SJCRH30 (cell line): ENCODE measurements at regions not wholly inside any gene's neighbourhood (a gene's known extent, or its start where the extent isn't known, plus 50 kb on each side); places are given as distances from the start of the nearest gene placed in this dataset.

Experiments
- DNase-seq, 2 experiments: peaks; one replicate each; pipeline ENCODE4 v3.0.0-alpha.2; 2015 to 2020
- H3K27ac ChIP-seq: fragments of 250-450 bp; sonication (Bioruptor Pico); 2 replicates; pipeline ENCODE4 v1.5.1; 2020; ENCODE audit warnings: mild to moderate bottlenecking, moderate library complexity
- H3K27me3 ChIP-seq: fragments of 250-450 bp; sonication (Bioruptor Pico); 2 replicates; pipeline ENCODE4 v1.5.1; 2020; ENCODE audit warnings: mild to moderate bottlenecking, moderate library complexity
- H3K36me3 ChIP-seq: fragments of 250-450 bp; sonication (Bioruptor Pico); 2 replicates; pipeline ENCODE4 v1.5.1; 2020; ENCODE audit warnings: mild to moderate bottlenecking, moderate library complexity
- H3K4me1 ChIP-seq: fragments of 250-450 bp; sonication (Bioruptor Pico); 2 replicates; pipeline ENCODE4 v1.5.1; 2020; ENCODE audit warnings: mild to moderate bottlenecking, moderate library complexity
- H3K4me3 ChIP-seq: fragments of 250-450 bp; sonication (Bioruptor Pico); 2 replicates; pipeline ENCODE4 v1.5.1; 2020; ENCODE audit warnings: mild to moderate bottlenecking, moderate library complexity
- H3K9me3 ChIP-seq: fragments of 250-450 bp; sonication (Bioruptor Pico); replicated peaks from 2 replicates; pipeline ENCODE4 v1.5.1; 2020; ENCODE audit warnings: mild to moderate bottlenecking, moderate library complexity

DNA sequence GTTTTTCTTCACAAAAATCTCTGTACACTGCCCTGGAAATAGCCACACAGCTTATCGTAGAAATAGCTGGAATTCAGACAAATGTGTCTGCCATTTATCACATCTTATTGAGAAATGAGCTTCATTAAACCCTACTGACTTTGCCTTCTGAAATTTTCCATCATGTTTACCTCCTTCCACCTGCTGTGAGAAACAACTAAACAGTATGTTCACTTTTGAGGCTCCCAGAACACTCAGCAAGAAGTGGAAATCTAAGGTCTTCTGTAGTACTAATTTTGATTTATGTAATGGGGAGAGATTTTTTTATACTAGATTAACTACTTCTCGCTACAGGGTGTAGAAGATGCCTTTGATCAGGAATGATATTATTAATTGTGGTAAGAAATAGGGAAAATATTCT, 268.0 kb downstream of the KCNC2 start:
- Histone ChIP-seq H3K4me1 (no peaks in the 10 kb centered on the region), H3K9me3 (no peaks in the 10 kb centered on the region), H3K27ac (no peak overlapping the region), H3K27me3 (no peaks in the 10 kb centered on the region), H3K36me3 (no peaks in the 10 kb centered on the region), H3K4me3 (no peak overlapping the region)
- no peak for DNase-seq

DNA sequence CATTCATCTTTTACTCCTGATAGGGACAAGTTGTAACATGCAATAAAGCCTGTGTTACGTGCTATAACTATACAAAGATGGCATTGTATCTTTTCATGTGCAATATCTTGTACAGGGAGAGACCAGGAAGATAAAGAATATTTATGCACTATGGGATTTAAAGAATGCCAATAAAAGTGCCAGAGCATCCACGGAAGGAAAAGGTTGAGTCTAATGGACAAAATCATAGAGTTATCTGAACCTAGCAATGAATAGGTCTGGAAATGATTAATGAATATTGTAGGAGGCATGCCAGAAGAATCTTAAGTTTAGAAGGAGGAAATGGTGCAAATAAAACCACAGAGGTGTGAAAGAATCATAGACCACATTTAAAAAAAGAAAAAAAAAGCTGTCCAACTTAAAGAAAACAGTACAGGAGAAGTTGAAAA, 263.9 kb downstream of the KCNC2 start:
- H3K36me3 ChIP-seq = no peaks in the 10 kb centered on the region
- no peak overlapping the region for H3K4me3 ChIP-seq
- no peak overlapping the region for H3K27ac ChIP-seq
- DNase-seq = no peak
- H3K4me1 ChIP-seq = no peaks in the 10 kb centered on the region
- no peaks in the 10 kb centered on the region for H3K27me3 ChIP-seq
- H3K9me3 ChIP-seq = no peaks in the 10 kb centered on the region

GRCh38 chr12:74953697-74954096, 255.9 kb downstream of the KCNC2 start:
- Histone ChIP-seq H3K27me3 (no peaks in the 10 kb centered on the region), H3K27ac (no peak overlapping the region), H3K4me3 (no peak overlapping the region)

GRCh38 chr12:74957231-74957630, 252.4 kb downstream of the KCNC2 start:
- H3K9me3 ChIP-seq = no peaks in the 10 kb centered on the region; the same call in 1 of the 2 replicates
- H3K36me3 ChIP-seq = no peaks in the 10 kb centered on the region
- H3K4me1 ChIP-seq = 0 out of 2 replicates have a peak, but pooled peaks cover under 1% of the 10 kb centered on the region
- no peaks in the 10 kb centered on the region for H3K27me3 ChIP-seq
- H3K27ac ChIP-seq = no peak overlapping the region
- no peak for DNase-seq
- H3K4me3 ChIP-seq = no peak overlapping the region

More at GRCh38 chr12:74953697-74954096, 255.9 kb downstream of the KCNC2 start:
- no peak for DNase-seq
- Histone ChIP-seq H3K9me3 (no peaks in the 10 kb centered on the region; the same call in 1 of the 2 replicates), H3K4me1 (no peaks in the 10 kb centered on the region), H3K36me3 (no peaks in the 10 kb centered on the region)

DNA sequence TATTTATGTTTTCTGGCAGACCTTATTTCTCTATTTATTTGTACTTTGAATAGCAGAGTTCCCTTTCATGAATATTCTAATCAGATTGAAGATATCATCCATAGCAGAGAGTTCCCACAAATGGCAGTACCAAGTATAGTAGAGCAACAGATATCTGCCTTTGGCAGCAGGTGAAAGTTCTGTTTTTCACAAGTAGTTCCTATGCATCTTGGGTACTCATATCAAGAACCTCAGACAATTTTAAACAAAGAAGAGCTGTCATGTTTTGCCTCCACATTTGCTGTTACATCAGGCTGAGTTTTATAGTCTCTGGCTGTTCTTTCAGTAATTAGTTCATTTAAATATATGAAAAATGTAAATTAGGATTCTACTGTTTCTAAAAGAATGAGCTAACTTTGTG, 252.0 kb downstream of the KCNC2 start:
- no peaks in the 10 kb centered on the region for H3K36me3 ChIP-seq
- H3K4me3 ChIP-seq = no peak overlapping the region
- H3K27me3 ChIP-seq = no peaks in the 10 kb centered on the region
- no peak overlapping the region for H3K27ac ChIP-seq
- no peak for DNase-seq
- H3K4me1 ChIP-seq = 0 out of 2 replicates have a peak, but pooled peaks cover 4% of the 10 kb centered on the region
- H3K9me3 ChIP-seq = no peaks in the 10 kb centered on the region; the same call in 1 of the 2 replicates

GRCh38 chr12:74959657-74960056, 250.0 kb downstream of the KCNC2 start:
- Histone ChIP-seq H3K27me3 (no peaks in the 10 kb centered on the region), H3K36me3 (no peaks in the 10 kb centered on the region), H3K4me1 (0 out of 2 replicates have a peak, but pooled peaks cover 4% of the 10 kb centered on the region), H3K27ac (no peak overlapping the region), H3K9me3 (no peaks in the 10 kb centered on the region; the same call in 1 of the 2 replicates), H3K4me3 (no peak overlapping the region)
- no peak for DNase-seq

DNA sequence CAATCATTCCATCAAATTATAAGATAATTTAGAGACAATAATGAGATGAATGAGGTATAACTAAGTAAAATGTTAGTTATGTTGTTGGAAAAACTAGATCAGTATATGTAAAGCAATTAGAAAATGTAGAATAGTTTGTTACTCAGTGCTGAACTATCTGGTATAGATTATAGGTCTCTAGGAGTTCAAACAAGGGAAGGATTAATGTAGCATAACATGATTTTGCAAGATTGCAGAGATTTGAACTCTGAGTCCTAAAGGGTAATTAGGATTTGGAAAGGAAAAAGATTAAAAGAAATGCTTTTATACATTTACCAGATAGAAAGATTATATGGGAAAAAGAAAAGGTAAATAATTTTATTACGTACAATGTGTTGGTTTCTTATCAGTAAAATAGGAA, 246.3 kb downstream of the KCNC2 start:
- Histone ChIP-seq H3K9me3 (no peaks in the 10 kb centered on the region), H3K4me3 (no peak overlapping the region), H3K36me3 (no peaks in the 10 kb centered on the region), H3K4me1 (0 out of 2 replicates have a peak, but pooled peaks cover 4% of the 10 kb centered on the region), H3K27me3 (no peaks in the 10 kb centered on the region), H3K27ac (no peak overlapping the region)
- no peak for DNase-seq

- Histone ChIP-seq H3K4me3 (no peak overlapping the region), H3K27ac (no peak overlapping the region), H3K4me1 (0 out of 2 replicates have a peak, but pooled peaks cover 4% of the 10 kb centered on the region), H3K36me3 (no peaks in the 10 kb centered on the region), H3K27me3 (no peaks in the 10 kb centered on the region), H3K9me3 (no peaks in the 10 kb centered on the region)
- DNase-seq = no peak
Observed at GRCh38 chr12:74963867-74964331, 245.7 kb downstream of the KCNC2 start.

- Histone ChIP-seq H3K27me3 (no peaks in the 10 kb centered on the region), H3K27ac (no peak overlapping the region), H3K9me3 (peaks cover 1% of the 10 kb centered on the region), H3K36me3 (no peaks in the 10 kb centered on the region), H3K4me3 (no peak overlapping the region), H3K4me1 (0 out of 2 replicates have a peak, but pooled peaks cover 4% of the 10 kb centered on the region)
- DNase-seq = no peak
Observed at GRCh38 chr12:74964390-74964789, 245.2 kb downstream of the KCNC2 start.

- Histone ChIP-seq H3K4me3 (no peak overlapping the region), H3K27me3 (no peaks in the 10 kb centered on the region), H3K36me3 (no peaks in the 10 kb centered on the region), H3K9me3 (peaks cover 7% of the 10 kb centered on the region), H3K4me1 (peaks cover 18% of the 10 kb centered on the region), H3K27ac (peak overlapping the region; percentile 84)
- peak; percentile 50 to 85 for DNase-seq
Observed at GRCh38 chr12:74971201-74971600, 238.4 kb downstream of the KCNC2 start.

DNA sequence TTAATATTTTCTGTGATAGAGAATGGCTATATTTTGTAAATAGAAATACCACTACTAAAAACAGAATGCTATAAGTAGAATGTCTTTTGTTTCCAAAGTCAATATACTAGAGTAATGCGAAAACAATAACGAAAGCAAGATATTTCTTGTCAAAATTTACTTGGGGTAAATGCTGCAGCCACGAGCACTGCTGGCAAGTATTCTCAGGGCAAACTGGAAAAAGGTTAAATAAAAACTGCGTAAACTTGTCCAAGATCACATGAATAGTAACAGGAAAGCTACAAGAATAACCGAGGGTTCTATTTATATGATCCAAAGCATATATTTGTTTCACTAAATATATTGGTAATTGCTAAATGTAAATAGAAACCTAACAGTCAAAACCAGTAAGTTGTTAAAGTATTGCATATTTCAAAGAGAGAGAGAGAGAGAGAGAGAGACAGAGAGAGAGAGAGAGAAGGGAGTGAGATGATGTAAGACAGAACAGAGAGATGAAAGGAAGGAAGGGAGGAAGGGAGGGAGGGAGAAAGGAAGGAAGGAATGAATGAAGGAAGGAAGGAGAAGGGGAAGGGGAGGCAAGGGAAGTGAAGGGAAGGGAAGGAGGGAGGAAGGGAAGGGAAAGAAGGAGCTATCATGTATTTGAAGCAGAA, 231.7 kb downstream of the KCNC2 start:
- H3K9me3 ChIP-seq = no peaks in the 10 kb centered on the region
- no peaks in the 10 kb centered on the region for H3K36me3 ChIP-seq
- H3K27me3 ChIP-seq = no peaks in the 10 kb centered on the region
- no peak overlapping the region for H3K4me3 ChIP-seq
- DNase-seq = no peak
- H3K27ac ChIP-seq = no peak overlapping the region
- peaks cover 14% of the 10 kb centered on the region for H3K4me1 ChIP-seq

DNA sequence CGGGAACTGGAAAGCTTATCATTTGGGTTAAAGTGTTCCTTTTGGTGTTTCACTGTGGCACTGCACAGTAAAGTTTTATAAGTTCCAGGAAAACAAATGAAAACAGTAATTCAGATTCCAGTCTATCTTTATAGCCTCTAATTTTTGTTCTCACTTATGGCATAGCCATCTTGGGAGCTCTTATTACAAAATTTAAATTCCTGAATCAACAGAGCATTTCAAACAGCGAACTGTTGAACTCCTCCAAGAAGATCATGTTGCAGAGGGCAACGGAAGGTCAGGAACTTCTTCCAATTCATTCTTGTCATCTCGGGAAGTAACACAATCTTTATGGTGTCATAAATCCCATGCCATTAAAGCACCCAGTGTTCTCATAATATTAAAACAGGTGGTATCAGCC, 229.1 kb downstream of the KCNC2 start:
- DNase-seq = peak; percentile 62 to 92

GRCh38 chr12:74981541-74981940, 228.1 kb downstream of the KCNC2 start:
- peaks cover 14% of the 10 kb centered on the region for H3K4me1 ChIP-seq
- no peak for DNase-seq
- no peaks in the 10 kb centered on the region for H3K27me3 ChIP-seq
- no peaks in the 10 kb centered on the region for H3K36me3 ChIP-seq
- no peak overlapping the region for H3K4me3 ChIP-seq
- H3K9me3 ChIP-seq = no peaks in the 10 kb centered on the region
- no peak overlapping the region for H3K27ac ChIP-seq

More for the DNA sequence above, 229.1 kb downstream of the KCNC2 start:
- H3K9me3 ChIP-seq = no peaks in the 10 kb centered on the region
- no peaks in the 10 kb centered on the region for H3K27me3 ChIP-seq
- peak overlapping the region; percentile 43 for H3K27ac ChIP-seq
- H3K4me1 ChIP-seq = peaks cover 14% of the 10 kb centered on the region
- no peaks in the 10 kb centered on the region for H3K36me3 ChIP-seq
- peak overlapping the region; percentile 21 for H3K4me3 ChIP-seq

- Histone ChIP-seq H3K9me3 (no peaks in the 10 kb centered on the region), H3K4me3 (no peak overlapping the region), H3K4me1 (peaks cover 14% of the 10 kb centered on the region), H3K27ac (no peak overlapping the region), H3K27me3 (no peaks in the 10 kb centered on the region), H3K36me3 (no peaks in the 10 kb centered on the region)
- DNase-seq = no peak
Observed at GRCh38 chr12:74983917-74984316, 225.7 kb downstream of the KCNC2 start.

- H3K9me3 ChIP-seq = no peaks in the 10 kb centered on the region
- H3K27me3 ChIP-seq = no peaks in the 10 kb centered on the region
- H3K27ac ChIP-seq = no peak overlapping the region
- no peak for DNase-seq
- no peaks in the 10 kb centered on the region for H3K36me3 ChIP-seq
- H3K4me3 ChIP-seq = no peak overlapping the region
- H3K4me1 ChIP-seq = peaks cover 14% of the 10 kb centered on the region
Observed at GRCh38 chr12:74984631-74985030, 225.0 kb downstream of the KCNC2 start.
